ENCODE measurements at regions not wholly inside any gene's neighbourhood (a gene's known extent, or its start where the extent isn't known, plus 50 kb on each side); places are given as distances from the start of the nearest gene placed in this dataset.

- TF ChIP-seq CTCF (IDR thresholded peaks at IDR 0.05) (no peak), POLR2A (IDR thresholded peaks at IDR 0.05) (no peak), EP300 (IDR thresholded peaks at IDR 0.05) (no peak)
Measured at GRCh38 chr10:78857193-78857592, 211.6 kb upstream of the ZMIZ1 start.
